Left cardiac atrium (tissue), 4 donors: ENCODE measurements at regions not wholly inside any gene's neighbourhood (a gene's known extent, or its start where the extent isn't known, plus 50 kb on each side); places are given as distances from the start of the nearest gene placed in this dataset.
A peak's percentile ranks its signal among the peaks of the same experiment; 100 is the strongest.

Experiments
- ATAC-seq, 2 donors: fragments of 200-7000 bp; cut with Tn5 transposase; one replicate each; pipeline ENCODE4 v1.9.1; 2020; ENCODE audit warnings: mild to moderate bottlenecking in 2 of 2, moderate library complexity in 2 of 2
- DNase-seq: peaks from one replicate; pipeline ENCODE4 v3.0.0-alpha.2; 2020
- intact Hi-C, 2 donors: fragments of 100-400 bp; cut with DNase I; formaldehyde crosslinking; loops; one replicate each; pipeline versions ENCODE4 v1.14.1 to v1.15.1; 2022 to 2023
- donor health status: DM: no; HTN: yes; CAD: no.
- donor health status: DM: no; HTN: yes; CAD: no; lungs with severe emphysema.
- donor health status: DM: yes; HTN: yes; CAD: no.
- donor health status: Dilated cardiomyopathy.

- ATAC-seq (no peak), DNase-seq (no peak)
- intact Hi-C loops, result no loop called here
Measured at GRCh38 chr10:78862328-78862640, 206.5 kb upstream of the ZMIZ1 start.

GRCh38 chr10:78863140-78863905 is 205.4 kb upstream of the ZMIZ1 start:
- intact Hi-C loops, result no loop called here
- DNase-seq, result no peak
- no peak for ATAC-seq

- ATAC-seq, result no peak
- no peak for DNase-seq
- intact Hi-C loops, result no loop called here
Measured at GRCh38 chr10:78863906-78864239, 204.9 kb upstream of the ZMIZ1 start.

- intact Hi-C loops, result no loop called here
- DNase-seq (no peak), ATAC-seq (no peak)
Measured at GRCh38 chr10:78864761-78865537, 203.8 kb upstream of the ZMIZ1 start.

GRCh38 chr10:78865538-78865875 is 203.3 kb upstream of the ZMIZ1 start:
- intact Hi-C loops, result no loop called here
- ATAC-seq, result peak in 1 of 2 donors; percentile 30

GRCh38 chr10:78865931-78866717 is 202.6 kb upstream of the ZMIZ1 start:
- intact Hi-C loops, result no loop called here
- no peak for DNase-seq

More at GRCh38 chr10:78865538-78865875, 203.3 kb upstream of the ZMIZ1 start:
- DNase-seq, result peak; percentile 61

GRCh38 chr10:78866731-78867554 is 201.8 kb upstream of the ZMIZ1 start:
- no peak for ATAC-seq
- DNase-seq, result no peak
- intact Hi-C loops, result no loop called here

More at GRCh38 chr10:78865931-78866717, 202.6 kb upstream of the ZMIZ1 start:
- no peak for ATAC-seq

GRCh38 chr10:78867555-78867939 is 201.2 kb upstream of the ZMIZ1 start:
- no peak for DNase-seq
- no peak for ATAC-seq
- intact Hi-C loops, result no loop called here

GRCh38 chr10:78868048-78868447 is 200.7 kb upstream of the ZMIZ1 start:
- intact Hi-C loops, result no loop called here
- DNase-seq (no peak), ATAC-seq (no peak)

GRCh38 chr10:78868456-78868855 is 200.3 kb upstream of the ZMIZ1 start:
- intact Hi-C loops, result no loop called here
- ATAC-seq, result no peak
- no peak for DNase-seq

GRCh38 chr10:78868861-78869260 is 199.9 kb upstream of the ZMIZ1 start:
- intact Hi-C loops, result no loop called here
- ATAC-seq (no peak), DNase-seq (no peak)

GRCh38 chr10:78869508-78870454 is 199.0 kb upstream of the ZMIZ1 start:
- DNase-seq, result no peak
- intact Hi-C loops, result no loop called here
- no peak for ATAC-seq

GRCh38 chr10:78870458-78870857 is 198.3 kb upstream of the ZMIZ1 start:
- no peak for ATAC-seq
- intact Hi-C loops, result no loop called here
- no peak for DNase-seq

- no peak for DNase-seq
- intact Hi-C loops, result no loop called here
- no peak for ATAC-seq
Measured at GRCh38 chr10:78871796-78872195, 197.0 kb upstream of the ZMIZ1 start.

GRCh38 chr10:78873413-78873812 is 195.4 kb upstream of the ZMIZ1 start:
- intact Hi-C loops, result no loop called here
- DNase-seq, result no peak
- ATAC-seq, result no peak

GRCh38 chr10:78875331-78875877 is 193.4 kb upstream of the ZMIZ1 start:
- ATAC-seq (no peak), DNase-seq (no peak)
- intact Hi-C loops, result no loop called here

GRCh38 chr10:78875932-78876331 is 192.8 kb upstream of the ZMIZ1 start:
- ATAC-seq (no peak), DNase-seq (no peak)
- intact Hi-C loops, result no loop called here

- DNase-seq (no peak), ATAC-seq (no peak)
- intact Hi-C loops, result no loop called here
Measured at GRCh38 chr10:78876449-78876848, 192.3 kb upstream of the ZMIZ1 start.
